GM21723 (cell line): ENCODE measurements at regions not wholly inside any gene's neighbourhood (a gene's known extent, or its start where the extent isn't known, plus 50 kb on each side); places are given as distances from the start of the nearest gene placed in this dataset.
A peak's percentile ranks its signal among the peaks of the same experiment; 100 is the strongest.

Source experiments
- ATAC-seq: cut with Tn5 transposase; IDR thresholded peaks from one replicate; pipeline ENCODE4 v1.9.1; 2021; ENCODE audit warnings: mild to moderate bottlenecking, moderate library complexity; ENCODE audit not compliant: unreplicated experiment

- ATAC-seq = no peak
These were observed 89.1 kb upstream of the CLNK start for GRCh38 chr4:10773656-10774055.

- ATAC-seq = no peak
These were observed 88.4 kb upstream of the CLNK start for GRCh38 chr4:10773010-10773409.

- ATAC-seq = no peak
These were observed 80.8 kb upstream of the CLNK start for GRCh38 chr4:10765386-10765785.

- no peak for ATAC-seq
These were observed 78.0 kb upstream of the CLNK start for GRCh38 chr4:10762561-10762960.

- ATAC-seq = no peak
These were observed 77.3 kb upstream of the CLNK start for GRCh38 chr4:10761903-10762302.

- no peak for ATAC-seq
These were observed 75.5 kb upstream of the CLNK start for GRCh38 chr4:10760086-10760485.

GRCh38 chr4:10758906-10759305, 74.3 kb upstream of the CLNK start:
- no peak for ATAC-seq

GRCh38 chr4:10753856-10754402, 69.4 kb upstream of the CLNK start:
- no peak for ATAC-seq

- no peak for ATAC-seq
These were observed 68.8 kb upstream of the CLNK start for GRCh38 chr4:10753336-10753735.

GRCh38 chr4:10750714-10751113, 66.1 kb upstream of the CLNK start:
- ATAC-seq = no peak

GRCh38 chr4:10747186-10747585, 62.6 kb upstream of the CLNK start:
- peak; percentile 46 for ATAC-seq

GRCh38 chr4:10746371-10747171, 62.0 kb upstream of the CLNK start:
- ATAC-seq = no peak

GRCh38 chr4:10743357-10743756, 58.8 kb upstream of the CLNK start:
- peak; percentile 75 for ATAC-seq

- peak; percentile 49 for ATAC-seq
These were observed 57.6 kb upstream of the CLNK start for GRCh38 chr4:10741961-10742699.

- no peak for ATAC-seq
These were observed 56.5 kb upstream of the CLNK start for GRCh38 chr4:10740891-10741620.

- no peak for ATAC-seq
These were observed 55.7 kb upstream of the CLNK start for GRCh38 chr4:10740251-10740650.

GRCh38 chr4:10738826-10739489, 54.4 kb upstream of the CLNK start:
- ATAC-seq = no peak

GRCh38 chr4:10737337-10737736, 52.8 kb upstream of the CLNK start:
- ATAC-seq = no peak

- ATAC-seq = no peak
These were observed 52.3 kb upstream of the CLNK start for GRCh38 chr4:10736895-10737294.

- no peak for ATAC-seq
These were observed 51.7 kb upstream of the CLNK start for GRCh38 chr4:10736266-10736665.

GRCh38 chr4:10734697-10735096, 50.1 kb upstream of the CLNK start:
- no peak for ATAC-seq
